Stomach (tissue), 8 donors: ENCODE measurements at regions not wholly inside any gene's neighbourhood (a gene's known extent, or its start where the extent isn't known, plus 50 kb on each side); places are given as distances from the start of the nearest gene placed in this dataset.
A peak's percentile ranks its signal among the peaks of the same experiment; 100 is the strongest.

Experiments
- DNase-seq, 2 donors: peaks; one replicate each; pipeline versions ENCODE4 v3.0.0 to v3.0.0-alpha.2; 2013 to 2019
- H3K27ac ChIP-seq, 5 donors: fragments of 200-600 bp in 4 of 5; sonication (generic) in 4 of 5; one replicate each; pipeline ENCODE4 v1.5.1; 2013 to 2019; ENCODE audit warnings: mild to moderate bottlenecking in 1 of 5, moderate library complexity in 1 of 5
- H3K27me3 ChIP-seq, 3 donors: fragments of 200-600 bp; sonication (generic); one replicate each; pipeline ENCODE4 v1.5.1; 2017 to 2019; ENCODE audit warnings: mixed run types in 1 of 3
- H3K36me3 ChIP-seq, 4 donors: fragments of 200-600 bp; sonication (generic); 1 replicate in 3 of 4; 2 replicates in 1 of 4; pipeline ENCODE4 v1.5.1; 2016 to 2019
- H3K4me1 ChIP-seq, 4 donors: fragments of 200-600 bp; sonication (generic); one replicate each; pipeline ENCODE4 v1.5.1; 2016 to 2019
- H3K4me3 ChIP-seq, 4 donors: fragments of 200-600 bp; sonication (generic) in 3 of 4; one replicate each; pipeline ENCODE4 v1.5.1; 2016 to 2019; ENCODE audit warnings: mild to moderate bottlenecking in 1 of 4
- H3K9me3 ChIP-seq, 4 donors: fragments of 200-600 bp; sonication (generic); one replicate each; pipeline ENCODE4 v1.5.1; 2016 to 2019
- EP300 ChIP-seq: sonication (generic); formaldehyde crosslinking; IDR thresholded peaks from one replicate; pipeline ENCODE4 v1.6.1; 2017; ENCODE audit warnings: antibody characterized with exemption
- POLR2A ChIP-seq, 4 donors: fragments of 450-650 bp; IDR thresholded peaks; one replicate each; pipeline ENCODE4 v1.6.1; 2016; ENCODE audit warnings: antibody characterized with exemption in 4 of 4, control low read depth in 2 of 4, mild to moderate bottlenecking in 1 of 4, moderate library complexity in 1 of 4
- POLR2AphosphoS5 ChIP-seq, 3 donors: sonication (generic); formaldehyde crosslinking; IDR thresholded peaks; one replicate each; pipeline ENCODE4 v1.6.1; 2016; ENCODE audit warnings: antibody characterized with exemption in 3 of 3
- WGBS, 5 donors: extraction: QIAGEN DNeasy Blood & Tissue Kit in 3 of 5; methylation state at CpG; one replicate each; pipeline versions ENCODE4 v1.1.5 to v1.1.7; 2013 to 2018; 5-methylcytosine and 5-hydroxymethylcytosine counted together
- intact Hi-C: fragments of 100-400 bp; cut with DNase I; formaldehyde crosslinking; loops from one replicate; pipeline ENCODE4 v1.15.1; 2023; ENCODE audit warnings: low total_unique reads
- TF ChIP-seq, protein P1 (sequence below), 7 experiments: fragments of 450-650 bp in 4 of 7; fragments of 200-600 bp in 3 of 7; sonication (generic) in 3 of 7; IDR thresholded peaks; one replicate each; pipeline ENCODE4 v1.5.1; 2016 to 2019; ENCODE audit warnings: antibody characterized with exemption in 7 of 7, control low read depth in 2 of 7, mild to moderate bottlenecking in 1 of 7
- donor health status: healthy with polysubstance abuse.
- donor health status: Bipolar disorder and iron deficiency.
- donor health status: healthy.

DNA sequence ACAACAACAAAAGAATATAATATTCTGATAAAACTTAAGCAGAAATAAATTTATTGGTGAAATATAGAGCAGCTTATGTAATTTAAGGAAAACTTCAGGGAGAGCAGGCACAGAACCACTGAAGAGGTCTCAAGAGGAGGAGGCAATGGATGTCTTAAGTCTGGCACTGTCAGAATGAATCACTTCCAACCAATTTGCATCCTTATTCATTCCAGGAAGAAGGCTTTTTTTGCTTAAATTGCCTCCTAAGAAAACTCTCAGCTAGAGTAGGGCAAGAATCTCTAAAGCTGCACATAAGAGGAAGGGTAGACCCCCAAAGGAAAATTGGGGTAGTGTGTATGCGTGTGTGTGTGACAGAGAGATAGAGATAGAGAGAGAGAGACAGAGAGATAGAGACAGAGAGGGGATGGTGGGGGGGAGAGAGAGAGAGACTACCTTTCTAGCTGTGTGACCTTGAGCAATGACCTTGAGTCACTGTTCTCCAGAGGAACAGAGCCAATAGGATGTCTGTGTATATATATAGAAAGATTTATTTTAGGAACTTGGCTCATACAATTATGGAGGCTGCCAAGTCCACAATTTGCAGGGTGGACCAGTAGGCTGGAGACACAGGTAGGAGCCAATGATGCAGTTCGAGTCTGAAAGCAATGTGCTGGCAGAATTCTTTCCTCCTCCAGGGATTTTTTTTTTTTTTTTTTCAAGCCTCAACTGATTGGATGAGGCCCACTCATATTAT lies 96.4 kb upstream of the LINC00305 start:
- 41 to 61% (median 54%) methylated on average over 2 of the region's 2 CpGs for WGBS, 5 donors
- peak in 1 of 2 donors; percentile 57 for DNase-seq
- H3K4me1 ChIP-seq: no peaks in the 10 kb centered on the region
- TF ChIP-seq, protein P1, sequence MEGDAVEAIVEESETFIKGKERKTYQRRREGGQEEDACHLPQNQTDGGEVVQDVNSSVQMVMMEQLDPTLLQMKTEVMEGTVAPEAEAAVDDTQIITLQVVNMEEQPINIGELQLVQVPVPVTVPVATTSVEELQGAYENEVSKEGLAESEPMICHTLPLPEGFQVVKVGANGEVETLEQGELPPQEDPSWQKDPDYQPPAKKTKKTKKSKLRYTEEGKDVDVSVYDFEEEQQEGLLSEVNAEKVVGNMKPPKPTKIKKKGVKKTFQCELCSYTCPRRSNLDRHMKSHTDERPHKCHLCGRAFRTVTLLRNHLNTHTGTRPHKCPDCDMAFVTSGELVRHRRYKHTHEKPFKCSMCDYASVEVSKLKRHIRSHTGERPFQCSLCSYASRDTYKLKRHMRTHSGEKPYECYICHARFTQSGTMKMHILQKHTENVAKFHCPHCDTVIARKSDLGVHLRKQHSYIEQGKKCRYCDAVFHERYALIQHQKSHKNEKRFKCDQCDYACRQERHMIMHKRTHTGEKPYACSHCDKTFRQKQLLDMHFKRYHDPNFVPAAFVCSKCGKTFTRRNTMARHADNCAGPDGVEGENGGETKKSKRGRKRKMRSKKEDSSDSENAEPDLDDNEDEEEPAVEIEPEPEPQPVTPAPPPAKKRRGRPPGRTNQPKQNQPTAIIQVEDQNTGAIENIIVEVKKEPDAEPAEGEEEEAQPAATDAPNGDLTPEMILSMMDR (IDR thresholded peaks at IDR 0.05): no peak
- TF ChIP-seq POLR2A (IDR thresholded peaks at IDR 0.05): no peak
- no peak for TF ChIP-seq POLR2AphosphoS5 (IDR thresholded peaks at IDR 0.05)
- TF ChIP-seq EP300: no peak
- H3K4me3 ChIP-seq: no peak overlapping the region
- H3K27ac ChIP-seq: no peak overlapping the region
- H3K9me3 ChIP-seq: no peaks in the 10 kb centered on the region
- no peaks in the 10 kb centered on the region for H3K36me3 ChIP-seq
- H3K27me3 ChIP-seq: no peaks in the 10 kb centered on the region
- intact Hi-C loops: no loop called here

- no peak overlapping the region for H3K27ac ChIP-seq
- H3K4me3 ChIP-seq: no peak overlapping the region
- no peak for TF ChIP-seq POLR2AphosphoS5 (IDR thresholded peaks at IDR 0.05)
- no peak for TF ChIP-seq POLR2A (IDR thresholded peaks at IDR 0.05)
- TF ChIP-seq EP300: no peak
- TF ChIP-seq, protein P1 (IDR thresholded peaks at IDR 0.05): no peak
- 67 to 80% (median 71%) methylated on average over 4 of the region's 4 CpGs for WGBS, 5 donors
- H3K36me3 ChIP-seq: no peaks in the 10 kb centered on the region
- no peaks in the 10 kb centered on the region for H3K9me3 ChIP-seq
- H3K4me1 ChIP-seq: no peaks in the 10 kb centered on the region
- DNase-seq: peak in 1 of 2 donors; percentile 47
- H3K27me3 ChIP-seq: no peaks in the 10 kb centered on the region
- intact Hi-C loops: no loop called here
Measured at GRCh38 chr18:64244571-64244970, 95.7 kb upstream of the LINC00305 start.

DNA sequence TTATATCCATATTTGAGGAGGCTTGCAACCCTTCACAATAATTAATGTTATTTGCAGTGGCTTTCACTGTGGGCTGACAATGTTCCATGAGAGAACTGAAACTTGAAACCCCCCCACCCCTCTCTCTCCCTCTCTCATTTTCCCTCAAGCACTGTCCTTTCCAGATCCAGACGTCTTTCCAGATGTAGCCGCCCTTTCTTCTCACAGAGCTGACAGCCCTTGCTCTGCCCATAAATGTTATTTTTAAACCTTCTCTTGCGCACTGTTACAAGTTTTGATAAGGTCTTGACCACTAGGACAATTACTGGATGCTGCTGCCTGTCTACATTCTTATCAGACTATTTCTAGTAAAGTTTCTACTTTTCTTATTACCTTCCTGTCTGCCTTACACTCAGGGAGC lies 91.4 kb upstream of the LINC00305 start:
- TF ChIP-seq EP300: no peak
- no peak for TF ChIP-seq POLR2AphosphoS5 (IDR thresholded peaks at IDR 0.05)
- TF ChIP-seq, protein P1 (IDR thresholded peaks at IDR 0.05): no peak
- TF ChIP-seq POLR2A (IDR thresholded peaks at IDR 0.05): no peak
- 37 to 47% (median 39%) methylated on average over 3 of the region's 3 CpGs for WGBS, 5 donors
- H3K27me3 ChIP-seq: no peaks in the 10 kb centered on the region
- no peaks in the 10 kb centered on the region for H3K9me3 ChIP-seq
- H3K36me3 ChIP-seq: no peaks in the 10 kb centered on the region
- no peak overlapping the region for H3K4me3 ChIP-seq
- no peaks in the 10 kb centered on the region for H3K4me1 ChIP-seq
- intact Hi-C loops: no loop called here
- DNase-seq: peak in 1 of 2 donors; percentile 20
- no peak overlapping the region for H3K27ac ChIP-seq

DNA sequence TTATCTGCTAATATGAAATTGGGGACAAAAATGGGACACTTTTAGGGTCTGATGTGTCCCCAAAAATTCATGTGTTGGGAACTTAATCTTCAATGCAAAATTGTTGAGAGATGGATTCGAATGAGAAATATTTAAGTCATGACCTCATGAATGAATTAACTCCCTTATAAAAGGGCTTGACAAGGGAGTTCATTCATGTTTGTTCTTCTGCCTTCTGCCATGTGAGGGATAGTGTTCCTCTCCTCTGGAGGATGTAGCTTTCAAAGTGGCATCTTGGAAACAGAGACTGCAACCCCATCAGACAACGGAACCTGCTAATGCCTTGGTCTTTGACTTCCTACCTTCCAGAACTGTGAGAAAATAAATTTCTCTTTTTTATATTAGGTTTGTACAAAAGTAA lies 89.2 kb upstream of the LINC00305 start:
- H3K4me3 ChIP-seq: no peak overlapping the region
- no peaks in the 10 kb centered on the region for H3K4me1 ChIP-seq
- WGBS, 5 donors: 84 to 91% (median 88%) methylated on average over 2 of the region's 2 CpGs
- no peaks in the 10 kb centered on the region for H3K27me3 ChIP-seq
- no peak overlapping the region for H3K27ac ChIP-seq
- H3K36me3 ChIP-seq: no peaks in the 10 kb centered on the region
- intact Hi-C loops: no loop called here
- H3K9me3 ChIP-seq: no peaks in the 10 kb centered on the region
- DNase-seq: no peak
- TF ChIP-seq, protein P1 (IDR thresholded peaks at IDR 0.05): no peak
- TF ChIP-seq EP300 (no peak), POLR2A (IDR thresholded peaks at IDR 0.05) (no peak), POLR2AphosphoS5 (IDR thresholded peaks at IDR 0.05) (no peak)
